Sigmoid colon (tissue), 6 donors: ENCODE measurements at regions not wholly inside any gene's neighbourhood (a gene's known extent, or its start where the extent isn't known, plus 50 kb on each side); places are given as distances from the start of the nearest gene placed in this dataset.

Source experiments
- DNase-seq: peaks from one replicate; pipeline ENCODE4 v3.0.0-alpha.2; 2019
- H3K27ac ChIP-seq, 4 donors: fragments of 200-600 bp; sonication (generic); one replicate each; pipeline ENCODE4 v1.5.1; 2016 to 2019; ENCODE audit warnings: mild to moderate bottlenecking in 1 of 4
- H3K27me3 ChIP-seq, 3 donors: fragments of 200-600 bp; sonication (generic); one replicate each; pipeline ENCODE4 v1.5.1; 2019; ENCODE audit warnings: mild to moderate bottlenecking in 1 of 3
- H3K36me3 ChIP-seq, 4 donors: fragments of 200-600 bp; sonication (generic); one replicate each; pipeline ENCODE4 v1.5.1; 2016 to 2019
- H3K4me1 ChIP-seq, 4 donors: fragments of 200-600 bp; sonication (generic); one replicate each; pipeline ENCODE4 v1.5.1; 2017 to 2019
- H3K4me3 ChIP-seq, 4 donors: fragments of 200-600 bp; sonication (generic); one replicate each; pipeline ENCODE4 v1.5.1; 2017 to 2019; ENCODE audit warnings: mild to moderate bottlenecking in 2 of 4, moderate library complexity in 1 of 4
- H3K9me3 ChIP-seq, 4 donors: fragments of 200-600 bp in 3 of 4; sonication (generic) in 3 of 4; one replicate each; pipeline versions ENCODE4 v1.5.1 to v1.6.1; 2013 to 2019
- EP300 ChIP-seq, 4 donors: sonication (generic); formaldehyde crosslinking; IDR thresholded peaks; one replicate each; pipeline ENCODE4 v1.6.1; 2017; ENCODE audit warnings: antibody characterized with exemption in 4 of 4
- POLR2A ChIP-seq, 2 donors: fragments of 450-650 bp; IDR thresholded peaks; one replicate each; pipeline ENCODE4 v1.6.1; 2016; ENCODE audit warnings: antibody characterized with exemption in 2 of 2, mild to moderate bottlenecking in 2 of 2, moderate library complexity in 2 of 2
- POLR2AphosphoS5 ChIP-seq, 4 donors: sonication (generic); formaldehyde crosslinking; IDR thresholded peaks; one replicate each; pipeline ENCODE4 v1.6.1; 2017; ENCODE audit warnings: antibody characterized with exemption in 4 of 4
- WGBS, 2 donors: extraction: QIAGEN DNeasy Blood & Tissue Kit; methylation state at CpG; one replicate each; pipeline ENCODE4 v1.1.7; 2013; 5-methylcytosine and 5-hydroxymethylcytosine counted together
- intact Hi-C: fragments of 100-400 bp; cut with DNase I; formaldehyde crosslinking; loops from one replicate; pipeline ENCODE4 v1.15.1; 2023
- TF ChIP-seq, protein P1 (sequence below), 4 experiments: fragments of 450-650 bp in 3 of 4; fragments of 200-600 bp in 1 of 4; IDR thresholded peaks; one replicate each; pipeline ENCODE4 v1.5.1; 2016 to 2019; ENCODE audit warnings: antibody characterized with exemption in 4 of 4, mild to moderate bottlenecking in 3 of 4, moderate library complexity in 2 of 4
- donor health status: healthy with polysubstance abuse.
- donor health status: healthy.

DNA sequence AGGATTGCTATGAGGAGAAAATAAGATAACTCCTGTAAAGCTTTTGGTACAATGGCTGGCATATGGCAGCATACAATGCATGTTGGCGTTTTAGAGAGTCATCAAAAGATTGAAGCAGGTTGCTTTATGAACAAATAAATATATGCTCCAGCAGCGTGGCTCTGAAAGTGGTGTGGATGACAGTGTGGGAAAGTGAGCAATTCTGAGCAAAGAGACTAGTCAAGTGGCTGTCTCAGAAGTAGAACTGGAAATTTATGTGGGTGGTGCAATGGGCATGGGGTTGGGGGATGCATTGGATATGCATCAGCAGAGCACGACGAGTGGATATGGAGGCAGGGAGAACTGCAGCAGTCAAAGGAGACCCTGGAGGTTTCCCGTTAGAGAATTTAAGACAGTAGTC lies 66.2 kb upstream of the PHACTR2 start:
- TF ChIP-seq POLR2A (IDR thresholded peaks at IDR 0.05) (no peak), EP300 (IDR thresholded peaks at IDR 0.05) (no peak), POLR2AphosphoS5 (IDR thresholded peaks at IDR 0.05) (no peak)
- TF ChIP-seq, protein P1, sequence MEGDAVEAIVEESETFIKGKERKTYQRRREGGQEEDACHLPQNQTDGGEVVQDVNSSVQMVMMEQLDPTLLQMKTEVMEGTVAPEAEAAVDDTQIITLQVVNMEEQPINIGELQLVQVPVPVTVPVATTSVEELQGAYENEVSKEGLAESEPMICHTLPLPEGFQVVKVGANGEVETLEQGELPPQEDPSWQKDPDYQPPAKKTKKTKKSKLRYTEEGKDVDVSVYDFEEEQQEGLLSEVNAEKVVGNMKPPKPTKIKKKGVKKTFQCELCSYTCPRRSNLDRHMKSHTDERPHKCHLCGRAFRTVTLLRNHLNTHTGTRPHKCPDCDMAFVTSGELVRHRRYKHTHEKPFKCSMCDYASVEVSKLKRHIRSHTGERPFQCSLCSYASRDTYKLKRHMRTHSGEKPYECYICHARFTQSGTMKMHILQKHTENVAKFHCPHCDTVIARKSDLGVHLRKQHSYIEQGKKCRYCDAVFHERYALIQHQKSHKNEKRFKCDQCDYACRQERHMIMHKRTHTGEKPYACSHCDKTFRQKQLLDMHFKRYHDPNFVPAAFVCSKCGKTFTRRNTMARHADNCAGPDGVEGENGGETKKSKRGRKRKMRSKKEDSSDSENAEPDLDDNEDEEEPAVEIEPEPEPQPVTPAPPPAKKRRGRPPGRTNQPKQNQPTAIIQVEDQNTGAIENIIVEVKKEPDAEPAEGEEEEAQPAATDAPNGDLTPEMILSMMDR (IDR thresholded peaks at IDR 0.05), result no peak
- no peaks in the 10 kb centered on the region for H3K27me3 ChIP-seq
- WGBS, 2 donors, result 94 to 95% methylated on average over 5 of the region's 5 CpGs
- no peaks in the 10 kb centered on the region for H3K36me3 ChIP-seq
- intact Hi-C loops, result no loop called here
- peaks cover 0 to 5% (median 0%) of the 10 kb centered on the region in 4 donors for H3K4me1 ChIP-seq
- H3K27ac ChIP-seq, result no peak overlapping the region
- DNase-seq, result no peak
- H3K4me3 ChIP-seq, result no peak overlapping the region
- no peaks in the 10 kb centered on the region for H3K9me3 ChIP-seq

DNA sequence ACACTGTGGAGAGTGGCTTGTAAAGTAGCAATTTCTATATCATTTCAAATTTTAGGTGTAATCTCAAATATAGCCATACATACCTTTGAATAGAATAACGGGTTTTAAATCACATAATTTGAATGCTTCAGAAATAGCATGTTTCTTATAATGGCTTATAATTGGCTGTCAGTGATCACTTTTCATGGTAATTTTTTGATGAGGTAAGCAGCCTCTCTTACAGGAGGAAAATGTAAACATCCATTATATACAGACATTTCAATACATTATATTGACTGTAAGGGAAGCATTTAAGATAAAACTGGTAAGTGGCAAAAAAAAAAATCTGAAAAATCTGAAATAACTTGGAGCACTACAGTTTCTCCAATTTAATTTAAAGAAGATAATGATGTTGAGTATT lies 67.8 kb upstream of the PHACTR2 start:
- Histone ChIP-seq H3K4me3 (no peak overlapping the region), H3K36me3 (no peaks in the 10 kb centered on the region), H3K27me3 (no peaks in the 10 kb centered on the region), H3K27ac (no peak overlapping the region), H3K9me3 (no peaks in the 10 kb centered on the region), H3K4me1 (peaks cover 0 to 5% (median 0%) of the 10 kb centered on the region in 4 donors)
- intact Hi-C loops, result no loop called here
- TF ChIP-seq, protein P1 (IDR thresholded peaks at IDR 0.05), result no peak
- no peak for TF ChIP-seq POLR2A (IDR thresholded peaks at IDR 0.05)
- no peak for TF ChIP-seq POLR2AphosphoS5 (IDR thresholded peaks at IDR 0.05)
- no peak for TF ChIP-seq EP300 (IDR thresholded peaks at IDR 0.05)
- WGBS, 2 donors, result 89 to 91% methylated on average over 1 of the region's 1 CpG
- no peak for DNase-seq

DNA sequence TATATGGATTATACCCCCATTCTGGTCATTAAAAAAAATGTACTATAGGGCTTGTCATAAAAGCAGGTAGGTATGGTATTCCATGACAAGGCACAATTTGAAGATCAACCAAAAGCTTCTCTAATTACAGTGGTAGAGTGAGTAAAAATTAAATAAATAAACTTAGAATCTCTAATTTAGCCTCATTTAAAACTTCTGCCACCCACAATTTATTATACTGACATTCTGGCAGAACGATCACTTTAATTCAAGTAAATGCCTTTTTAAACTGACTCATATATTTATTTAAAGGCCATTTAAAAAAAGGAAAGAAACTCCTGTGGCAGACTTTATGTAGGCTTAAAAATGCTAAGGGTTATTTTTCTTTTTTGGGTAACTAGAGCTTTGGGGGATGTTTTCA lies 68.3 kb upstream of the PHACTR2 start:
- H3K9me3 ChIP-seq, result no peaks in the 10 kb centered on the region
- no peak for TF ChIP-seq POLR2A (IDR thresholded peaks at IDR 0.05)
- H3K27ac ChIP-seq, result no peak overlapping the region
- H3K27me3 ChIP-seq, result no peaks in the 10 kb centered on the region
- H3K4me1 ChIP-seq, result peaks cover 0 to 5% (median 0%) of the 10 kb centered on the region in 4 donors
- intact Hi-C loops, result no loop called here
- DNase-seq, result no peak
- 34 to 65% methylated on average over 1 of the region's 1 CpG for WGBS, 2 donors
- H3K4me3 ChIP-seq, result no peak overlapping the region
- H3K36me3 ChIP-seq, result no peaks in the 10 kb centered on the region

DNA sequence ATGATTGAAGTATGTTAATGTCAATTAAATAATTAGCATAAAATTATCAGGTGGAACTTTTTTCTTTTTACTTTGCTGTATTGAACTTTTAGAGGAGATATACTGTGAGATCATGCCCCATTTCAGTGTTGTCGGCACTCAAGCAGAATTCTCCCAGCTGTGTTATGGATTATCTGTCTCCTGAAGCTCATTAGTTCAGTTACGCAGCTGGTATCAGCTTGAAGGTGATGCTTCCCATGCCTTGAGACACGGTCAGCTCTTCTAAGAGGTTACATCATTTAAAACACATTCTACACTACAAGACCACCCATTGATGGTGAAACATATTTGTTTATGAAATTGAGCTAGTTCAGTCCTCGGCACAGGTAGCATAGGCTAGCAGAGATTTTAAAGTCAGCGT lies 68.9 kb upstream of the PHACTR2 start:
- no peak for TF ChIP-seq POLR2A (IDR thresholded peaks at IDR 0.05)
- no peak for TF ChIP-seq POLR2AphosphoS5 (IDR thresholded peaks at IDR 0.05)
- TF ChIP-seq, protein P1 (IDR thresholded peaks at IDR 0.05), result no peak
- TF ChIP-seq EP300 (IDR thresholded peaks at IDR 0.05), result no peak
- 95% methylated on average over 5 of the region's 5 CpGs for WGBS, 2 donors
- intact Hi-C loops, result no loop called here
- no peak for DNase-seq
- Histone ChIP-seq H3K36me3 (no peaks in the 10 kb centered on the region), H3K27ac (no peak overlapping the region), H3K9me3 (no peaks in the 10 kb centered on the region), H3K27me3 (no peaks in the 10 kb centered on the region), H3K4me3 (no peak overlapping the region), H3K4me1 (peaks cover 0 to 5% (median 0%) of the 10 kb centered on the region in 4 donors)

DNA sequence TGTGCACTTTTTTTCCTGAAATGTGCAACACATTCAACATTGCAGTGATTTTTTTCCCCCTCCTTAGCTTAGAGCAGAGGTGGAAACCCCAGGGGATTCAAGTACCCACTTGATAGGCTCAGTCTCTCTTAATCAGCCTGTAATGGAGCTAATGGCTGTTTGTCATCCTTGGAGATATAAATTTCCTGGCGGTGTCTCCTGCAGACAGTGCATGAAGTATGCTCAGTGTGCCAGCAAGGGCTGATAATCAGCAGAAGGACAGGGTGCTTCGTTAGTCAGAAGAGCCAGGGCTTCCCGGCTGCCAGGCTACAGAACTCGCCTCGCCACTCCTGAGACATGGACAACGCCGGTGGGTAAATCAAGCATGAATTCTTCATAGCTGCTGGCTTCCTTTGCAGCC lies 69.8 kb upstream of the PHACTR2 start:
- no peak for DNase-seq
- H3K4me1 ChIP-seq, result peaks cover 0 to 5% (median 0%) of the 10 kb centered on the region in 4 donors
- intact Hi-C loops, result no loop called here
- 90 to 93% methylated on average over 7 of the region's 7 CpGs for WGBS, 2 donors
- H3K27ac ChIP-seq, result no peak overlapping the region
- no peaks in the 10 kb centered on the region for H3K36me3 ChIP-seq
- no peaks in the 10 kb centered on the region for H3K9me3 ChIP-seq
- no peak overlapping the region for H3K4me3 ChIP-seq
- H3K27me3 ChIP-seq, result no peaks in the 10 kb centered on the region
- TF ChIP-seq, protein P1 (IDR thresholded peaks at IDR 0.05), result no peak
- TF ChIP-seq POLR2AphosphoS5 (IDR thresholded peaks at IDR 0.05), result no peak
- TF ChIP-seq EP300 (IDR thresholded peaks at IDR 0.05), result no peak
- no peak for TF ChIP-seq POLR2A (IDR thresholded peaks at IDR 0.05)
